HS-5 (cell line): ENCODE measurements at regions not wholly inside any gene's neighbourhood (a gene's known extent, or its start where the extent isn't known, plus 50 kb on each side); places are given as distances from the start of the nearest gene placed in this dataset.
"Not testable (repeated sequence)": the region's sequence is repeated elsewhere in the genome, so short reads cannot be mapped to it uniquely, and the experiment has no call there.

Source experiments
- DNase-seq: peaks from one replicate; pipeline ENCODE4 v3.0.0-alpha.2; 2012; ENCODE audit warnings: low read depth

GRCh38 chr1:64318428-64318827, 115.0 kb downstream of the UBE2U start:
- no peak for DNase-seq

- no peak for DNase-seq
These were observed 116.6 kb downstream of the UBE2U start for GRCh38 chr1:64320007-64320406.

DNA sequence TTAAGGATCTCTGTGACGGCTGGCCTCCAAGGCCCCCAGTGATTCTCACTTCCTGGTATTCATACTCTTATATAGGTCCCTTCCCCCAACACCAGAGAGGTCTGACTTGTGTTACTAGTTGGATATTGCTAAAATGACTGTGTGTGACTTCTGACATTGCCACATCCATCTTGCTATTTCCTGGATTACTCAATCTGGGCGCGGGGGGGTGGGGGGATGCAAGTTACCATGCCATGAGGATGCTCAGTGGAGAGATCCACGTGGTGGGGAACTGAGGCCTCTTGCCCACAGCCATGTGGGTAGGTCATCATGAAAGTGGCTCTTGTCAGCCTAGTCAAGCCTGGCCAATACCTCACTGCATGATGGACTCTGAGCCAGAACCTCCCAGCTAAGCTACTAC, 117.0 kb downstream of the UBE2U start:
- peak; percentile 28 for DNase-seq

- no peak for DNase-seq
These were observed 117.6 kb downstream of the UBE2U start for GRCh38 chr1:64320922-64321614.

DNA sequence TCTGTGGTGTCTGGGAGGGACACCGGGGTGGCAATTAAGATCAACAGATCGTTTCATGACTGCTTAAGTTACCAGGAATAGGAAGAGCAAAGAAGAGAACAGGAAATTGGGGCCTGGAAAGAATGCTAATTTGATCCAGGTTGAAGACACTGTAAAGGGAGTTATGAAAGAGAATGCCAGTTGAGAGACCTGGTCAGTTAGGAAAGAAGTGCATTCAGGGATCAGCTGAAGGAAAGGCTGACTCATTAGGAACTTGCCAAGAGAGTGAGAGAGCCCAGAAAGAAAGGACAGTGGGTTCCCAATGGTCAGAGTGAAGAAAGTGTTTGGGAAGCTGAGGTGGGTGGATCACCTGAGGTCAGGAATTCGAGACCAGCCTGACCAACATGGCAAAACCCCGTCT, 119.6 kb downstream of the UBE2U start:
- peak; percentile 33 for DNase-seq

GRCh38 chr1:64323882-64324281, 120.5 kb downstream of the UBE2U start:
- no peak for DNase-seq

GRCh38 chr1:64325856-64326255, 122.4 kb downstream of the UBE2U start:
- no peak for DNase-seq

GRCh38 chr1:64327119-64327518, 123.7 kb downstream of the UBE2U start:
- DNase-seq = no peak

- no peak for DNase-seq
These were observed 124.8 kb downstream of the UBE2U start for GRCh38 chr1:64328193-64328592.

DNA sequence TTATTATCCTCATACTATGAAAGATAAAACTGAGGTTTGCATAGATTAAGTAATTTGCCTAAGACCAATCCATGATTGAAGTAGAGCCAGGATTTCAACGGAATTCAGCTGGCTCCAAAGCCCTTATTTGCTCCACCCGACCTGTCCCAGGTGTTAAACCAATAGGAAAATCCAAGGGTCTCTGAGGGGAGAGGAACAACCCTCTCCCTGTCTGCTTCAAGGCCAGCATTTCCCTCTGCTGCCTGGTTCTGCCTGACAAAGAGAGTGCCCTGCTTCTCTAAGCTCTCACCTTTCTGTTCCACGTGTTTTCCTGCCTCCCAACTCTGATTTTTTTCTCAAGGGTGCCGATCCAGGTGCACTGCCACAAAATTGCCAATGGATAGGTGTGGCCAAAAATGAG, 127.4 kb downstream of the UBE2U start:
- no peak for DNase-seq

- DNase-seq = no peak
These were observed 132.2 kb downstream of the UBE2U start for GRCh38 chr1:64335636-64336035.

DNA sequence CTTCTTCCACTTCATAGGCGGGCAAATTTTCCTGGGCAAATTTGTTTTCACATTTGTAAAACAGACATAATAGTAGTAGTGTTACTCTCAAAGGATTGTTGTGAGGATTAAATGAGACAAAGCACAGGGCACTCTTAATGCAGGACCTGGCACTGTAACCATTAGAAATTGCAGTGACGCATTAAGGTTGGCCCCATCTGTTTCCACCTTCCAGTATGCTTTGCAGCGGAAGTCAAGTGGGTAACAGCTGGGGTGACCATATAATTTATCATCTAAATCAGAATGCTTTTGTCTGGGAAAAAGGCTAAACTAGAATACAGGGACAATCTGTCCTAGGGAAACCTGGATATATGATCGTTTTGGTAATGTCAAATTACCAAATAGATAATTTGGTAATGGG, 132.5 kb upstream of the CACHD1 start:
- no peak for DNase-seq

DNA sequence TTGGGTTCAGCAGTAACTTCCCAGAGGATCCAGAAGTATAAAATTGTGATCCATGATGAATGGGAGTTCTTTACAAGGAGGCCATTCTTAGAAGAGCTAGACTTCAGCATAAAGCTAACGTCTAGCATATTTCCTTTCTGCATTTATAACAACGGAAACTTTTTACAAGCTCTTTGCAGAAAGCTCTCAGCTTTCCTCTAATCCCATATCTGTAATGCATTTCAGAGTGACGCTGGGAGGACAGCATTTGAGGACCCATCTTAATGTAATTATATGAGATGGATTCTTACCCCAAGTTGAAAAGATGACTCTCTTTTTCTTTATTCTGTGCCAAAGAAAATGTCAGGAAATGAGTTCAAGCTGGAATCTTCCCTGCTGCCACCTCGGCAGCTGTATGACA, 132.0 kb upstream of the CACHD1 start:
- DNase-seq = no peak

DNA sequence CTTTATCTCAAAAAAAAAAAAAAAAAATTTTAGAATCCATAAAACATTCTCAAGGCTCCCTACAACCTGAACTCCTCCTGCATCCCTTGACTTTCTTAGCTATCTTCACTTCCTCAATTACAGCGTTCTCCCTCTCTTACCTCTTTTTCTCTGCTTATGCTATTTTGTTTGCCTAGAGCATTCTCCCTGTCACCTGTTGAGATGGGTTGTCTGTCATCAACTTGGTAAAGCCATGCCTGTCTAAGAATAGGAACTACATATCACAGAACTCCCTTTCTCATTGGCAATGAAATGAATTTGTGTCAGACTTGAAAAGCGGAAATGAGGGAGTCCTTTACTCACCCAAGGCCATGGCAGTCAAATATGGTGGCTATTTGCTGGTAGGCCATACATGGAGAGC, 129.6 kb upstream of the CACHD1 start:
- DNase-seq = no peak

- DNase-seq = peak; percentile 81
These were observed 126.7 kb upstream of the CACHD1 start for GRCh38 chr1:64343105-64343822.

- no peak for DNase-seq
These were observed 126.1 kb upstream of the CACHD1 start for GRCh38 chr1:64343823-64344190.

GRCh38 chr1:64348270-64348960, 121.5 kb upstream of the CACHD1 start:
- DNase-seq = no peak

DNA sequence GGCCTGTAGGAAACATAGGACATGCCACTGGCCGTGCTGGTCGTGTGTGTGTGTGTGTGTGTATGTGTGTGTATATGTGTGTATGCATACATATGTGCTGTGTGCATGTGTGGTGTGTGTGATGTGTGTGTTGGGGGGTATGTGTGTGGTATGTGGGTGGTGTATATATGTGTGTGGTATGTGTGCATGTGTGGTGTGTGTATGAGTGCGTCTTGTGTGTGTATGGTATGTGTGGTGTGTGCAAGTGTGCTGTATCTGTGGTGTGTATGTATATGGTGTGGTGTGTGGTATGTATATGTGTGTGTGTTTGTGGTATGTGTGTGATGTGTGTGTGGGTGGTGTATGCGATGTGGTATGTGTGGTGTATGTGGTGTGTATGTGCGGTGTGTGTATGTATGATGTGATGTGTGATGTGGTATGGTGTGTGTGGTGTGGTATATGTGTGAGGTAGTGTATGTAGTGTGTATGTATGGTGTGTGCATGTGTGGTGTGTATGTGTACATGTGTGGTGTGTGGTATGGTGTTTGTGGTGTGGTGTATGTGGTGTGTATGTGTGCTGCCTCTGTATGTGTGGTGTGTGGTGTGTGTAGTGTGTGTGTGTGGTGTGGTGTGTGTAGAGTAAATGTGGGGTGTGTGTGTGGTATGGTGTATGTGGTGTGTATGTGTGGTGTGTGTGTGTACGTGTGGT, 120.8 kb upstream of the CACHD1 start:
- no peak for DNase-seq

GRCh38 chr1:64355534-64355933, 114.4 kb upstream of the CACHD1 start:
- DNase-seq = not testable (repeated sequence)

GRCh38 chr1:64356636-64357256, 113.2 kb upstream of the CACHD1 start:
- no peak for DNase-seq

GRCh38 chr1:64357422-64357821, 112.5 kb upstream of the CACHD1 start:
- DNase-seq = no peak

- DNase-seq = no peak
These were observed 111.2 kb upstream of the CACHD1 start for GRCh38 chr1:64358692-64359091.
